HepG2 (cell line): ENCODE measurements at regions not wholly inside any gene's neighbourhood (a gene's known extent, or its start where the extent isn't known, plus 50 kb on each side); places are given as distances from the start of the nearest gene placed in this dataset.

Experiments
- BRD4 ChIP-seq: sonication (generic); formaldehyde crosslinking; IDR thresholded peaks from 2 replicates; pipeline ENCODE4 v1.4.0; 2020; ENCODE audit warnings: missing genetic modification reagents
- CBX1 ChIP-seq: IDR thresholded peaks from one replicate; pipeline ENCODE4 v1.6.1; 2016; ENCODE audit warnings: antibody characterized with exemption, low read depth
- CEBPZ ChIP-seq: IDR thresholded peaks from 2 replicates; pipeline ENCODE4 v1.6.1; 2012; ENCODE audit warnings: low read length, improper control_type of control experiment
- GMEB2 ChIP-seq: IDR thresholded peaks from 2 replicates; pipeline ENCODE4 v1.6.1; 2016; ENCODE audit warnings: missing biosample characterization, missing genetic modification reagents, low read depth
- KDM2A ChIP-seq: sonication (generic); formaldehyde crosslinking; IDR thresholded peaks from 2 replicates; pipeline ENCODE4 v1.4.0; 2020; ENCODE audit warnings: low read depth, missing genetic modification reagents, borderline replicate concordance
- MAZ ChIP-seq, 2 experiments: sonication (generic) in 1 of 2; formaldehyde crosslinking in 1 of 2; IDR thresholded peaks; 2 replicates each; pipeline versions ENCODE4 v1.5.0 to v1.6.1; 2012 to 2020; ENCODE audit warnings: low read depth in 2 of 2, mild to moderate bottlenecking in 2 of 2, borderline replicate concordance in 1 of 2, improper control_type of control experiment in 1 of 2, low read length in 1 of 2, missing genetic modification reagents in 1 of 2, moderate library complexity in 1 of 2
- POLR2AphosphoS5 ChIP-seq: IDR thresholded peaks from 2 replicates; pipeline ENCODE4 v1.6.1; 2012; ENCODE audit warnings: low read depth, low read length
- SOX5 ChIP-seq: IDR thresholded peaks from 2 replicates; pipeline ENCODE4 v1.6.1; 2016; ENCODE audit warnings: borderline replicate concordance
- SYNCRIP ChIP-seq: fragments of 200-400 bp; formaldehyde crosslinking; IDR thresholded peaks from 2 replicates; pipeline ENCODE4 v1.6.1; 2018; ENCODE audit warnings: mild to moderate bottlenecking, low read depth, low read length; ENCODE audit not compliant: insufficient read depth
- YEATS4 ChIP-seq: sonication (generic); formaldehyde crosslinking; IDR thresholded peaks from 2 replicates; pipeline ENCODE4 v1.4.0; 2020; ENCODE audit warnings: missing genetic modification reagents, borderline replicate concordance
- TF ChIP-seq, protein P1 (sequence below): sonication (generic); formaldehyde crosslinking; IDR thresholded peaks from 2 replicates; pipeline ENCODE4 v1.4.0; 2020; ENCODE audit warnings: missing genetic modification reagents, borderline replicate concordance
- TF ChIP-seq, protein P2 (sequence below): IDR thresholded peaks from 2 replicates; pipeline ENCODE4 v1.6.1; 2018; ENCODE audit warnings: missing genetic modification reagents, mild to moderate bottlenecking, missing compliant biosample characterization
- TF ChIP-seq, protein P3 (sequence below): sonication (generic); formaldehyde crosslinking; IDR thresholded peaks from 2 replicates; pipeline ENCODE4 v1.5.0; 2020; ENCODE audit warnings: mild to moderate bottlenecking, missing genetic modification reagents, borderline replicate concordance

DNA sequence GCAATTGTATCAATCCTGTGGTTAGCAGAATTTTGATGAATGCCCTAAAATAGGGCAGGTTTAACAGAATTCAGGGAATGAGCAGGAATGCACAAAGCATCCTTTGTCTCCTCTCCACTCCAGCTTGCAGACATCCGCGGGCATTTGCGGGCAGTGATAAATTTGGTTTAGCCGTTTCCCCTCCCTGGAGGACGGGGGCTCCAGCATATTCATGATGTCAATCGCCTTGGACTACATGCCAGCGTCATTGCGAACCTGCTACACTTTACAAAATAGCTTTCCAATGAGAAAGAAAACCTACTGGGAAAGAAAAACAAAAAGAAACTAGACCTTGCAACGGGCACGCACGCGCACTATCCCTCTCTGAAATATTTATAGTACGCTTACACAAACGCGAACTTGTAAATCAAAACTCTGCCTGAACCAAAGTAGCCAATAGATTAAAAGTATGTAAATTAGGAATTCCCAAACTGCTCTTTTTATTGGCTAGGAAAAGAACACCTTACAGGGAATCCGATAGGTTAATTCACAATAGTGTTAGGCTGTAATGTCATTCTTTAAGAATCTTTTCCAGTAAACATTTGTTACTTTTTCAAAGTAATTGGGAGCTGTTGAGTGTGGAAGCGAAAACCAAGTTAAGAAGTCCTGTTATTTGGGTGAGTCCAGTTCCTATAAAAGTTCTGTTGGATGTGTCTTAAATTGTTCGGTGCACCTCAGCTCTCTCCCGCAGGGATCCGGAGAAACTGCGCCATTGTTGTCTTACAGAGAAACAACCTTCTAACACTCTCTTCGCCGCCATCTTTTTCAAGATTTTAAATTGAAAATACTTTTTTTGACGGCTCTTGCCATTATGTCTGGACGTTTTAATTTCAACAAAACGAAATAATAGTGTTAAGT lies 136.7 kb downstream of the HFE start (continued):
- TF ChIP-seq, protein P1, sequence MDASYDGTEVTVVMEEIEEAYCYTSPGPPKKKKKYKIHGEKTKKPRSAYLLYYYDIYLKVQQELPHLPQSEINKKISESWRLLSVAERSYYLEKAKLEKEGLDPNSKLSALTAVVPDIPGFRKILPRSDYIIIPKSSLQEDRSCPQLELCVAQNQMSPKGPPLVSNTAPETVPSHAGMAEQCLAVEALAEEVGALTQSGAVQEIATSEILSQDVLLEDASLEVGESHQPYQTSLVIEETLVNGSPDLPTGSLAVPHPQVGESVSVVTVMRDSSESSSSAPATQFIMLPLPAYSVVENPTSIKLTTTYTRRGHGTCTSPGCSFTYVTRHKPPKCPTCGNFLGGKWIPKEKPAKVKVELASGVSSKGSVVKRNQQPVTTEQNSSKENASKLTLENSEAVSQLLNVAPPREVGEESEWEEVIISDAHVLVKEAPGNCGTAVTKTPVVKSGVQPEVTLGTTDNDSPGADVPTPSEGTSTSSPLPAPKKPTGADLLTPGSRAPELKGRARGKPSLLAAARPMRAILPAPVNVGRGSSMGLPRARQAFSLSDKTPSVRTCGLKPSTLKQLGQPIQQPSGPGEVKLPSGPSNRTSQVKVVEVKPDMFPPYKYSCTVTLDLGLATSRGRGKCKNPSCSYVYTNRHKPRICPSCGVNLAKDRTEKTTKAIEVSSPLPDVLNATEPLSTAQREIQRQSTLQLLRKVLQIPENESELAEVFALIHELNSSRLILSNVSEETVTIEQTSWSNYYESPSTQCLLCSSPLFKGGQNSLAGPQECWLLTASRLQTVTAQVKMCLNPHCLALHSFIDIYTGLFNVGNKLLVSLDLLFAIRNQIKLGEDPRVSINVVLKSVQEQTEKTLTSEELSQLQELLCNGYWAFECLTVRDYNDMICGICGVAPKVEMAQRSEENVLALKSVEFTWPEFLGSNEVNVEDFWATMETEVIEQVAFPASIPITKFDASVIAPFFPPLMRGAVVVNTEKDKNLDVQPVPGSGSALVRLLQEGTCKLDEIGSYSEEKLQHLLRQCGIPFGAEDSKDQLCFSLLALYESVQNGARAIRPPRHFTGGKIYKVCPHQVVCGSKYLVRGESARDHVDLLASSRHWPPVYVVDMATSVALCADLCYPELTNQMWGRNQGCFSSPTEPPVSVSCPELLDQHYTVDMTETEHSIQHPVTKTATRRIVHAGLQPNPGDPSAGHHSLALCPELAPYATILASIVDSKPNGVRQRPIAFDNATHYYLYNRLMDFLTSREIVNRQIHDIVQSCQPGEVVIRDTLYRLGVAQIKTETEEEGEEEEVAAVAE (CRISPR knock-in tag), result no peak
- peak; percentile 71 for TF ChIP-seq POLR2AphosphoS5
- TF ChIP-seq, protein P2, sequence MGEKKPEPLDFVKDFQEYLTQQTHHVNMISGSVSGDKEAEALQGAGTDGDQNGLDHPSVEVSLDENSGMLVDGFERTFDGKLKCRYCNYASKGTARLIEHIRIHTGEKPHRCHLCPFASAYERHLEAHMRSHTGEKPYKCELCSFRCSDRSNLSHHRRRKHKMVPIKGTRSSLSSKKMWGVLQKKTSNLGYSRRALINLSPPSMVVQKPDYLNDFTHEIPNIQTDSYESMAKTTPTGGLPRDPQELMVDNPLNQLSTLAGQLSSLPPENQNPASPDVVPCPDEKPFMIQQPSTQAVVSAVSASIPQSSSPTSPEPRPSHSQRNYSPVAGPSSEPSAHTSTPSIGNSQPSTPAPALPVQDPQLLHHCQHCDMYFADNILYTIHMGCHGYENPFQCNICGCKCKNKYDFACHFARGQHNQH (CRISPR knock-in tag), result peak; percentile 33
- no peak for TF ChIP-seq BRD4 (CRISPR knock-in tag)
- no peak for TF ChIP-seq SYNCRIP
- TF ChIP-seq, protein P3, sequence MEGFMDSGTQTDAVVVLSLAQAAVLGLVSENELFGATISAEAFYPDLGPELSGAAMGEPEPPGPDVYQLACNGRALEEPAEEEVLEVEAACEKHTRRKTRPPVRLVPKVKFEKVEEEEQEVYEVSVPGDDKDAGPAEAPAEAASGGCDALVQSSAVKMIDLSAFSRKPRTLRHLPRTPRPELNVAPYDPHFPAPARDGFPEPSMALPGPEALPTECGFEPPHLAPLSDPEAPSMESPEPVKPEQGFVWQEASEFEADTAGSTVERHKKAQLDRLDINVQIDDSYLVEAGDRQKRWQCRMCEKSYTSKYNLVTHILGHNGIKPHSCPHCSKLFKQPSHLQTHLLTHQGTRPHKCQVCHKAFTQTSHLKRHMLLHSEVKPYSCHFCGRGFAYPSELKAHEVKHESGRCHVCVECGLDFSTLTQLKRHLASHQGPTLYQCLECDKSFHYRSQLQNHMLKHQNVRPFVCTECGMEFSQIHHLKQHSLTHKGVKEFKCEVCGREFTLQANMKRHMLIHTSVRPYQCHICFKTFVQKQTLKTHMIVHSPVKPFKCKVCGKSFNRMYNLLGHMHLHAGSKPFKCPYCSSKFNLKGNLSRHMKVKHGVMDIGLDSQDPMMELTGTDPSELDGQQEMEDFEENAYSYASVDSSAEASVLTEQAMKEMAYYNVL (CRISPR knock-in tag), result no peak
- TF ChIP-seq GMEB2 (CRISPR knock-in tag), result no peak
- TF ChIP-seq YEATS4 (CRISPR knock-in tag), result peak; percentile 67; the same call in 1 of the 2 replicates
- TF ChIP-seq CEBPZ, result no peak
- no peak for TF ChIP-seq MAZ (IDR thresholded peaks at IDR 0.05; ENCODE audit: borderline replicate concordance, low read depth, low read length)
- no peak for TF ChIP-seq MAZ (CRISPR knock-in tag; IDR thresholded peaks at IDR 0.05; ENCODE audit: low read depth)
- no peak for TF ChIP-seq CBX1
- TF ChIP-seq SOX5 (CRISPR knock-in tag), result no peak
- 0 out of 2 replicates have a peak, but pooled peaks have one; percentile 44 for TF ChIP-seq KDM2A (CRISPR knock-in tag)
